MM.1S (cell line): ENCODE measurements at regions not wholly inside any gene's neighbourhood (a gene's known extent, or its start where the extent isn't known, plus 50 kb on each side); places are given as distances from the start of the nearest gene placed in this dataset.

Experiments
- DNase-seq: peaks from one replicate; pipeline ENCODE4 v3.0.0-alpha.2; 2015
- H2AFZ ChIP-seq: fragments of 300-600 bp; sonication (generic); 2 replicates; pipeline ENCODE4 v1.6.0; 2016; ENCODE audit warnings: antibody characterized with exemption, low read length
- H3F3A ChIP-seq: fragments of 300-600 bp; sonication (generic); 2 replicates; pipeline ENCODE4 v1.6.1; 2016; ENCODE audit warnings: mild to moderate bottlenecking, antibody characterized with exemption, low read length, moderate library complexity, mixed read lengths; ENCODE audit not compliant: insufficient read depth
- H3K27ac ChIP-seq: fragments of 300-600 bp; sonication (generic); 2 replicates; pipeline ENCODE4 v1.5.1; 2016; ENCODE audit warnings: mild to moderate bottlenecking, low read length
- H3K27me3 ChIP-seq: fragments of 300-600 bp; sonication (generic); replicated peaks from 2 replicates; pipeline ENCODE4 v1.6.0; 2016; ENCODE audit warnings: low read length; ENCODE audit not compliant: insufficient read depth
- H3K36me3 ChIP-seq: fragments of 300-600 bp; sonication (generic); replicated peaks from 2 replicates; pipeline ENCODE4 v1.6.1; 2016; ENCODE audit warnings: mild to moderate bottlenecking, low read length, mixed read lengths; ENCODE audit not compliant: insufficient read depth
- H3K4me1 ChIP-seq: fragments of 300-600 bp; sonication (generic); 2 replicates; pipeline ENCODE4 v1.6.1; 2016; ENCODE audit warnings: low read length, mixed read lengths
- H3K4me2 ChIP-seq: fragments of 300-600 bp; sonication (generic); 2 replicates; pipeline ENCODE4 v1.6.0; 2016; ENCODE audit warnings: low read depth, low read length
- H3K4me3 ChIP-seq: fragments of 300-600 bp; sonication (generic); 2 replicates; pipeline ENCODE4 v1.5.1; 2016; ENCODE audit warnings: low read length, mixed read lengths
- H3K79me2 ChIP-seq: fragments of 300-600 bp; sonication (generic); 2 replicates; pipeline ENCODE4 v1.6.1; 2016; ENCODE audit warnings: mixed run types, low read length, mixed read lengths
- H3K9ac ChIP-seq: fragments of 300-600 bp; sonication (generic); 2 replicates; pipeline ENCODE4 v1.6.1; 2016; ENCODE audit warnings: low read length, mixed read lengths
- H3K9me2 ChIP-seq: fragments of 300-600 bp; sonication (generic); replicated peaks from 2 replicates; pipeline ENCODE4 v1.6.1; 2016; ENCODE audit warnings: mild to moderate bottlenecking, low read length, mixed read lengths; ENCODE audit not compliant: insufficient read depth
- H3K9me3 ChIP-seq: fragments of 300-600 bp; sonication (generic); replicated peaks from 2 replicates; pipeline ENCODE4 v1.6.1; 2016; ENCODE audit warnings: mild to moderate bottlenecking, low read length, mixed read lengths; ENCODE audit not compliant: insufficient read depth
- H4K20me1 ChIP-seq: fragments of 300-600 bp; sonication (generic); 2 replicates; pipeline ENCODE4 v1.6.1; 2016; ENCODE audit warnings: mild to moderate bottlenecking, low read length, moderate library complexity, mixed read lengths; ENCODE audit not compliant: insufficient read depth
- EZH2 ChIP-seq: fragments of 300-600 bp; sonication (generic); optimal IDR thresholded peaks from 2 replicates; pipeline ENCODE3; 2017; ENCODE audit warnings: low read depth, mild to moderate bottlenecking, antibody characterized with exemption, low read length, mixed read lengths
- EZH2phosphoT487 ChIP-seq: fragments of 300-600 bp; sonication (generic); IDR thresholded peaks from 2 replicates; pipeline ENCODE4 v1.6.1; 2018; ENCODE audit warnings: antibody characterized with exemption, low read length
- TF ChIP-seq, protein P1 (sequence below): fragments of 300-600 bp; sonication (generic); IDR thresholded peaks from 2 replicates; pipeline ENCODE4 v1.5.1; 2016; ENCODE audit warnings: antibody characterized with exemption, low read length, mixed read lengths

- H3K9me2 ChIP-seq: no peaks in the 10 kb centered on the region
- no peaks in the 10 kb centered on the region for H3K79me2 ChIP-seq
- no peaks in the 10 kb centered on the region for H3F3A ChIP-seq
- no peak overlapping the region for H3K4me3 ChIP-seq
- TF ChIP-seq, protein P1, sequence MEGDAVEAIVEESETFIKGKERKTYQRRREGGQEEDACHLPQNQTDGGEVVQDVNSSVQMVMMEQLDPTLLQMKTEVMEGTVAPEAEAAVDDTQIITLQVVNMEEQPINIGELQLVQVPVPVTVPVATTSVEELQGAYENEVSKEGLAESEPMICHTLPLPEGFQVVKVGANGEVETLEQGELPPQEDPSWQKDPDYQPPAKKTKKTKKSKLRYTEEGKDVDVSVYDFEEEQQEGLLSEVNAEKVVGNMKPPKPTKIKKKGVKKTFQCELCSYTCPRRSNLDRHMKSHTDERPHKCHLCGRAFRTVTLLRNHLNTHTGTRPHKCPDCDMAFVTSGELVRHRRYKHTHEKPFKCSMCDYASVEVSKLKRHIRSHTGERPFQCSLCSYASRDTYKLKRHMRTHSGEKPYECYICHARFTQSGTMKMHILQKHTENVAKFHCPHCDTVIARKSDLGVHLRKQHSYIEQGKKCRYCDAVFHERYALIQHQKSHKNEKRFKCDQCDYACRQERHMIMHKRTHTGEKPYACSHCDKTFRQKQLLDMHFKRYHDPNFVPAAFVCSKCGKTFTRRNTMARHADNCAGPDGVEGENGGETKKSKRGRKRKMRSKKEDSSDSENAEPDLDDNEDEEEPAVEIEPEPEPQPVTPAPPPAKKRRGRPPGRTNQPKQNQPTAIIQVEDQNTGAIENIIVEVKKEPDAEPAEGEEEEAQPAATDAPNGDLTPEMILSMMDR: no peak
- TF ChIP-seq EZH2phosphoT487 (no peak), EZH2 (no peak)
- H3K9me3 ChIP-seq: no peaks in the 10 kb centered on the region
- no peaks in the 10 kb centered on the region for H4K20me1 ChIP-seq
- H3K4me1 ChIP-seq: no peaks in the 10 kb centered on the region
- H3K36me3 ChIP-seq: no peaks in the 10 kb centered on the region
- H3K27me3 ChIP-seq: no peaks in the 10 kb centered on the region
- no peak for DNase-seq
- no peak overlapping the region for H3K4me2 ChIP-seq
- no peak overlapping the region for H2AFZ ChIP-seq
- no peak overlapping the region for H3K27ac ChIP-seq
- H3K9ac ChIP-seq: no peak overlapping the region
Measured at GRCh38 chr5:169385636-169386035, 84.7 kb upstream of the SLIT3 start.

DNA sequence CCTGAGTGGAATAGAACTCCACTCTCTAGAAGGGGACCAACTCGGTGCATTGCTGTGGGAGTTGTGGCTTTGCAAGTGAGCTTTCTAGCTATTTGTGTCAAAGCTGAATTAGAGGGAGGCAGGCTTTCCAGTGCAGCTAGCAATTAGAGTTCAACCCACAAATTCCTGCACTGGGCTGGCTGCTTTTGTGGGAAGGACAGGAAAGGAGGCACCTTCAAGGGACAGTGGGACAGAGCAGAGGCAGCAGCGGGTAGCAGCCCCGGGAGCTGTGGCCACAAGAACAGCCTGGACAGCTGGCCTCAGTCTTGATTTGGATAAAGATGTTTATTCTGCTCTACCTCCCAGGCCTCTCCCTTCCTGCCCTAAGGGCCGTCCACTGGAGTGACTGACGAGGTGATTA lies 83.7 kb upstream of the SLIT3 start:
- no peaks in the 10 kb centered on the region for H3K27me3 ChIP-seq
- H3K27ac ChIP-seq: no peak overlapping the region
- H3K9ac ChIP-seq: no peak overlapping the region
- H3K9me3 ChIP-seq: no peaks in the 10 kb centered on the region
- no peaks in the 10 kb centered on the region for H4K20me1 ChIP-seq
- H2AFZ ChIP-seq: no peak overlapping the region
- no peaks in the 10 kb centered on the region for H3F3A ChIP-seq
- no peaks in the 10 kb centered on the region for H3K79me2 ChIP-seq
- H3K4me1 ChIP-seq: no peaks in the 10 kb centered on the region
- H3K4me3 ChIP-seq: no peak overlapping the region
- no peak for DNase-seq
- H3K4me2 ChIP-seq: no peak overlapping the region
- TF ChIP-seq, protein P1: no peak
- no peak for TF ChIP-seq EZH2phosphoT487
- TF ChIP-seq EZH2: no peak
- no peaks in the 10 kb centered on the region for H3K9me2 ChIP-seq
- H3K36me3 ChIP-seq: no peaks in the 10 kb centered on the region

- Histone ChIP-seq H3K27me3 (no peaks in the 10 kb centered on the region), H3K27ac (no peak overlapping the region), H3K4me2 (no peak overlapping the region), H3F3A (no peaks in the 10 kb centered on the region), H3K4me1 (no peaks in the 10 kb centered on the region), H3K36me3 (no peaks in the 10 kb centered on the region), H3K4me3 (no peak overlapping the region), H3K9me3 (no peaks in the 10 kb centered on the region), H2AFZ (no peak overlapping the region), H3K9me2 (no peaks in the 10 kb centered on the region), H4K20me1 (no peaks in the 10 kb centered on the region), H3K9ac (no peak overlapping the region), H3K79me2 (no peaks in the 10 kb centered on the region)
- TF ChIP-seq, protein P1: no peak
- TF ChIP-seq EZH2phosphoT487 (no peak), EZH2 (no peak)
- no peak for DNase-seq
Measured at GRCh38 chr5:169374761-169375160, 73.8 kb upstream of the SLIT3 start.
